Activated naive CD4-positive, alpha-beta T cell (primary cell): ENCODE measurements at regions not wholly inside any gene's neighbourhood (a gene's known extent, or its start where the extent isn't known, plus 50 kb on each side); places are given as distances from the start of the nearest gene placed in this dataset.

ENCODE experiments used
- DNase-seq, 4 experiments: peaks; one replicate each; lab custom pipeline; 2025; lab: John Stamatoyannopoulos, UW

DNA sequence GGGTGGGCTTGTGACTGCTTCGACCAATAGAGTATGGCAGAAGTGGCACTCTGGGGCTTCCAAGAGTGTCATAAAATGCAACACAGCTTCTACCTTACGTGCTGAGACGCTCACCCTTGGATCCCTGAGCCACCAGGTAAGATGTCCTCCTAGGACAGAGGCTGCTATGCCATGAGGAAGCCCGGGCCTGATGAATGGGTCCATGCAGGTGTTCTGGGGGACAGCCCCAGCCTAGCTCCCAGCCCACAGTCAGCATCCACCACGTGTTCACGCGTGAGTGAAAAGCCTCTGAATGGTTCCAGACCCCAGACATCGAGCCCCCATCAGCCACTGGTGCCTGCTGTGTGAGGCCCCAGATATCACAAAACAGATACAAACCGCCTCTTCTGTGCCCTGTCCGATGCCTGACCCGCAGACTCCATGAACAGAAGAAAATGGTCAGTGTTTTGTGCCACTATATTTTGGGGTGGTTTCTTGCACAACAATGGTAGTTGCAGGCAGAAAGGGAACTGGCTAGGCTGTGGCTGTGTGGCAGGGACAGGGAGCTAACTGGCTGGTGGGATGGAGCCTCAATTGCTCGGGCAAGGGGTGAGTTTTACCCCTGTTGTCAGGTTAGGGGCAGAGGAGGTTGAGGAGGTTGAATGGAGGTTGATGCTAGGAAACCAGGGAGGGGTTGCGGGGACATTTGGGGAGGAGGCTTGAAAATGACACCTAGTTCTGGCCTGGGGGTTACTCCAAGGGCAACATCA, 92.2 kb downstream of the LINGO1 start:
- DNase-seq: no peak

DNA sequence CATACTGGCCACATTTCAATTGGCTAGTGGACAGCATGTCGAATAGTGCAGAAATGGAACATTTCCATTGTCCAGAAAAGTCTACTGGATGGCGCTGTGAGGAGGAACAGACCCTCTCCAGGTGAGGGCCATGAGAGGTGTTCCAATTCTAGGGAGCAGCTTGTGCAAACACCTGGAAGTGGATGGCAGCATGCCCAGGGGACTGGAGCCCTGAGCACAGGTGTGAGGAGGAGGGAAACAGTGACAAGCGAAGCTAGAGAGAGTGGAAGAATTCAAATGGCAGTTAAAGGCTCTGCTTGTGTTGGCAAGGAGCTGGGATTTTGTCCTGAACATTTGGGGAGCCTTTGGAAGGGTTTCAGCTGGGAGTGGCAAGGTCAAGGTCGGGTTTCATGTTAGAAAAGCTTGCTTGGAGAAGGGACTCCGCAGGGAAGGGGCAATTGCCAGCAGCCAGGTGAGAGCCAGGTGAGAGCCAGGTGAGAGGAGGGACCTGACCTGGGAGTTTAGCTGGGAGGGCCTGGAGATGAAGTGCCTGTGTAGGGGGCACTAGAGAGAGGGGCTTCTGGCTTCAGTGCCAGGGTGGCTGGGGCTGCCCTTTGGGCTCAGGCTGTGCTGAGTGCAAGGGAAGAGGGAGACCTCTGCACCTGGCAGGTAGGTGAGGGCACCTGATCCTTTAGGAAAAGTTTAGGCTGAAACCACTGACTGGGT, 93.8 kb downstream of the LINGO1 start:
- DNase-seq: no peak

DNA sequence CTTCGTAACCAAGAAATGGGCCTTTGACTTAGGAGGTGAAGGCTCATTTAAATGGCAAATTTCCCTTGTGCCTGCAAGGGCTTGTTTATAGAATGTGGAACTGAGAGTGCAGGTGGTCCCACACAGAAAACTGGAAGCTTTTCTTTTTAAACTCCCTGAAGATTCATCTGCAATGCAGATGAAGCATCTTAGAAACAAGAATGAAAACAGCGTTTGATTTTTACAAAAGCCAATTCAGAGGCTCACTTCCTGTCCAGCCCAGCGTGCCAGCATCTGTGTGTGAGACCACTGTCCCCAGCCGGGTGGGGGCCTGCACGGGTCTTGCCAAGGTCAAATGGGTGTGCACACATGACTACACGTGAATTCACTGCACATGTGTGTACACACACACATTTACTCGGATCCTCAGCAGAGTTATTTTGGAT, 94.7 kb downstream of the LINGO1 start:
- DNase-seq: no peak

DNA sequence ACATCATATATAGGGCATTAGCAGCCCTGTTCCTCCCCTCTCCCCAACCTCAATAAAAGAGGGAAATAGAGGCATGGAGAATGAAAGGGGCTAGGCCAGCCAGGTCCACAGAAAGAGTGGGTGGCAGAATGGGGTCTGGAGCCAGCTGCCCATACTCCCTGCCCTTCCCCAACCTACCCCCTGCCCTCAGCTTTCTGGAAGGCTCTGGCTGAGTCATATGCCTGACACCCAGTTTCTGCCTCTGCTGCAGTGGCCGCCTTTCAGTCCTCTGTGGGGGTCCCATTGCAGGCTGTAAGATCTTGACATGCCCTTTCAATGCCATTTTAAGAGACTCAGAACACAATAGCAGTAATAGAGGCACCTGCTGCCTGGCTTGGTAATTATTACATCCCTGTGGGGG, 95.7 kb downstream of the LINGO1 start:
- no peak for DNase-seq

DNA sequence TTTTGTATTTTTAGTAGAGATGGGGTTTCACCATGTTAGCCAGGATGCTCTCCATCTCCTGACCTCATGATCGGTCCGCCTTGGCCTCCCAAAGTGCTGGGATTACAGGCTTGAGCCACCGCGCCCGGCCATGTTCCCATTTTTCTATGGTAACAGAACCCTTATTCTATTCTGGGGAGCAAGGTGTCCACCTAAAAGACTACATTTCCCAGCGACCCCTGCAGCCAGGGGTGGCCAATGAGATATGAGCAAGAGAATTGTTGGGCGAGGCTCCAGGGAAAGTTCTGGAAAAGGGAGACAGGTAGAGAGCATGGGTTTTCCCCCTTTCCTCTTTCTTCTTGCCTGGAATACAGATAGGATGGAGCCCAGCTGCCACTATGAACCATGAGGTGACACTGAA, 96.9 kb downstream of the LINGO1 start:
- no peak for DNase-seq
